ENCODE measurements at regions not wholly inside any gene's neighbourhood (a gene's known extent, or its start where the extent isn't known, plus 50 kb on each side); places are given as distances from the start of the nearest gene placed in this dataset.
"Not testable (repeated sequence)": the region's sequence is repeated elsewhere in the genome, so short reads cannot be mapped to it uniquely, and the experiment has no call there.

DNA sequence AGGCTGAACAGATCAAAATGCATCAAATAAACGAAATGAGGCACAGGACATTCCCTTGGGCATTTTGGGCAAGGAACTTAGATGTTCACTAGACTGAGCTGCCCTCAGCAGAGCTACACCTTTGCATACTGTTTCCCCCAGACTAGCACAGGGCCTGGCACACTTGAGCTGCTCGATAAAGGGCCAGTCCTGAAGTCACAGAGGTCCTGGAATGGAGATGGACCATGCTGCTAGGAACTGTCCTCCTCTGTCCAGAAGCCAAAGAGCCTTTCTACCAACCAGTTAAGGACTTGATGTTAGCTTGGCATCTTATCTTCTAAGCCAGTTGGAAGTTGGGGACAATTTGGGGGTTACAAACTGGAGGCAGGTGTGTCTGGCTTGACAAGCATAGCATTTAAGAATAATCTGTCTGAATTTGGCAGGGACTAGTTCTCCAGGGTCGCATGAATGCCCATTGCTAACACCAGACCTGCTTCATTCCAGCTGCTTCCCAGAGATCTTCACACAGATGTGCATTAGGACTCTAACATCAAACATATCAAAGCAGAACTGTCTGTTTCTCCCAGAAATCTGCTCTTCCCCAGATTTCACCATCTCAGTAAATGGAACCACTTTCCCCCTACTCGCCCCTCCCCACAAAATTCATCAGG, 152.2 kb upstream of the PDE1C start:
- DNase-seq, result no peak

- no peak for DNase-seq
These were observed 151.5 kb upstream of the PDE1C start for GRCh38 chr7:32221736-32222135.

GRCh38 chr7:32221056-32221455, 150.8 kb upstream of the PDE1C start:
- DNase-seq, result no peak

DNA sequence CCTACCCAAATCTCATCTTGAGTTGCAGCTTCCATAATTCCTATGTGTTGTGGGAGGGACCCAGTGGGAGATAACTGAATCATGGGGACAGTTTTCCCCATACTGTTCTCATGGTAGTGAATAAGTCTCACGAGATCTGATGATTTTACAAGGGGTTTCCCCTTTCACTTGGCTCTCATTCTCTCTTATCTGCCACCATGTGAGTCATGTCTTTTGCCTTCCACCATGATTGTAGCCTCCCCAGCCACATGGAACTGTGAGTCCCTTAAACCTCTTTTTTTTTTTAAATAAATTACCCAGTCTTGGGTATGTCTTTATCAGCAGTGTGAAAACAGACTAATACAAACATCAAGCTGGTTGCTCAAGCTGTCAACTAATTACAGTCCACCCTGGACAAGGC, 149.6 kb upstream of the PDE1C start:
- DNase-seq, result not testable (repeated sequence)

DNA sequence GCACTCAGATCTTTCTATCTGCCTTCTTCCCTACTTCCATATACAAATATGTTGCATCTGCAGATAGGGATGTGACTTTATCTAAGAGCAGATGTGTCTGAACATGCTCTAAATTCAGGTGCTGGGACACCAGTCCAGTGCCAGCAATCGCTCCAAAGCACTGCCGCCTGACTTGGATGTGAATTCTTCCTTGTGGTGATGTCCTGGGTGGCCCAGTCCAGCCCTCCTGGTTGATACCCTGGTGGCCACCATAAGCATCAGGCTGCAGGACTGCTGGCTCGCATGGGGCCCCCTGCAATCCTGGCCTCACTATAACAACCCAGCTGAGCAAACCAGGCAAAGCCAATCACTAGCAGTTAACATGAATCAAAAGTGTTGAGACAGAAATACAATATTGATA, 149.2 kb upstream of the PDE1C start:
- no peak for DNase-seq

DNA sequence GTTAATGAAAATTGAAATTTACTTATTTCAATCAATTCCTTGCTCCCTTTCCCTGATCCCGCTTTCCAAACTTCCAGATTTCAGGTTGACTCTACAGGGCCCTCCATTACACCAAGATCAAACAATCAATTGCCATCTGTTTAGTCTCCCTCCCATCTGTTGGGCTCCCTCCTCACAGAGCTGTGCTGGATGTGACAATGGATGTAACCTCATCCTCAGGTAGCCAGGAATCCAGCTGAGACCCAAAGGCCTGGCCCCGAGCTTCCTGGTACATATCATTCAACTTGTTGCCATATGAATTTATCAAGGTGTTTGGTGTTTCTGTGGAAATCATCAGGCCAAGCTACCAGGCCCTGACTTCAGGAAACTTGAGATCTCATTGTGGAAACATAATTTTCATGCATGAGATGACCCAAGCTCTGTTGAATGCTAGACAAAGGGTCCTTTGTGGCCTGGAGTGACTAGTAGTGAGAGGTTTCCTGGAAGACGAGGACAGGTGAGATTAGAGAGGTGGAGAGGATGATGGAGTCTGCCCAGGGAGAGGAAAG, 148.6 kb upstream of the PDE1C start:
- DNase-seq, result no peak

DNA sequence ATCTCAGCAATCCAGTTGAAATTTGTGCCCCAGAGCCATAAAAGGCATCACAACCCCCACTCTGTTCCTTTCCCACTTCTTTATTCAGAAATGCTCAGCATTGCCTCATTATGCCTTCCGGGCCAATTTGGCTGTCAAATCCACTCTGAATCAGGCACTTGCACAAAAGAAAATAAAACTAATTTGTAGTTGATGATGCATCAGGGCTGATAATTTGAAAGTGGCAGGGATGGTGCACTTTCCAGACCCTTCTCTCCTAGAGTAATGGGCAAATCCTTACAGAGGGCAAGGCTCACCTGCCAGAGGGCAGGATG, 147.9 kb upstream of the PDE1C start:
- DNase-seq, result no peak

DNA sequence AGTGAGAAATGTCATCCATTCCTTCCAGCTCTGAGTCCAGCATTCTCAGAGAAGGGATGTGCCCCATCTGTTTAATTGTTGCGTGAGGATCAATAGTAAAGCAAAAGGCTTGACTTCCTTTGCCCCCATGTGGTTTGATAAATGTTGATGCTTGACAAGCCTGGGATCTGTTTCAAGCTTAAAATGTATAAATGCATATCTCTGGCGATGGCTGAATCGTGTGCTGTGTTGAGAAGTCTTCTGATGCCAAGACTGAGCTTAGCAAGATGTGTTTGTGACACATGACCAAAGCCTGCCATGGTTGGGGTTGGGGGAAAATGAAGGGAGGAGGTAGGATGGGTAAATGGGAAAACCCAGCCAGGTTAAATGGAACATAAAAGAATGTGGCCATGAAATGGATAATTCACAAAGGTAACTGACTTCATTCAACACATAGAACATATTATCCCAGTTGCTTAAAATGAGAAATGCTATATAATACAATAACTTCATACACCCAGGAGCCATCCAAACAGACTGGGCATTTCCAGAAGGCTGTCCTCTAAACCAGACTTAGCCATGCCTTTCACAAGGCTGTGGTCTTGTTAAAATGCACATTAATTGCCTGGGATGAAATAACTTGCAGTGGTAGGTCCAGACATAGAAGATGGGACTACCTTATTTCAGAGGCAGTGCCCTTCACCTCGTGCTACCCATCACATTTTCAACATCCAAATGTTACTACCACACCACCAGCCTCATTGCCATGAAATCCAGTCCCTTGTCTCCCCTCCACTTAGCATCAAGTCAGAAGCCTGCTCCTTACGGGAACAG, 147.3 kb upstream of the PDE1C start:
- DNase-seq, result no peak

- no peak for DNase-seq
These were observed 146.6 kb upstream of the PDE1C start for GRCh38 chr7:32216759-32217158.

GRCh38 chr7:32215697-32216096, 145.5 kb upstream of the PDE1C start:
- no peak for DNase-seq

- no peak for DNase-seq
These were observed 144.7 kb upstream of the PDE1C start for GRCh38 chr7:32214913-32215312.

DNA sequence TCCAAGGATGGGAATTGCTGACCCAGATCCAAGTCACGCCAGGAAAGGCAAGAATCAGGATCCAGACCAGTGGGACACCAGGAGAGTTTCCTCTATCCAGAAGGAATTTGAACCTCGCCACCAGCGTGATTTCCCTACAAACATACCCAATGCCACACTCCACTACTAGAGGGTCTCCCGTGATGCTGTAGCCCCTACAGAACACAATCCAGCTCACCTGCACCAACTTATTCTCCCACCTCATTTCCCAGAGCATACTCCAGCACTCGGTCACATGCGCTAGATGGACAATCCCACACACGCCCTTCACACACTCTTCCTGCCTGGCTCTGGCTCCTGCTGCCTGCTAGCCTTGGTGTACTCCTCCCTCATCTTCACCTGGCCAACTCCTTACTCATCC, 142.1 kb upstream of the PDE1C start:
- DNase-seq, result no peak

DNA sequence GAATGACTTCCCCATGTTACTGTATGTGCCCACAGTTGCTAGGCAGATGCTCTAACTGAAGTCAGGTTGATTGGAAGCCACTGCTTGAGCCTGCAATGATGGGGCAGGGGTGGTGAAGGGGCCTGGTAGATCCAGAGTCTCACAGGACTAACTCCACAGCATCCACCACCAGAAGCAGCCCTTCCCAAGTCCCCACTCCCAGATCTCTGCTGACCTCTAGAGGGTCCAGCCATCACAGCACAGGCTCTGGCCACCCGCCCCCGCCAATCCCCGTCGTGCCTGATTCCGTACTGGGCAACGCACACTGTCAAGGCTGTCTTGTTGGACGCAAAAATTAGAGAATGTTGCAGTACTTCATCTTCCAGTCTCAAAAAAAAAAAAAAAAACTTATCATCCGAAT, 136.8 kb upstream of the PDE1C start:
- DNase-seq, result no peak

- DNase-seq, result no peak
These were observed 136.3 kb upstream of the PDE1C start for GRCh38 chr7:32206488-32206887.

GRCh38 chr7:32205298-32205824, 135.2 kb upstream of the PDE1C start:
- not testable (repeated sequence) for DNase-seq

DNA sequence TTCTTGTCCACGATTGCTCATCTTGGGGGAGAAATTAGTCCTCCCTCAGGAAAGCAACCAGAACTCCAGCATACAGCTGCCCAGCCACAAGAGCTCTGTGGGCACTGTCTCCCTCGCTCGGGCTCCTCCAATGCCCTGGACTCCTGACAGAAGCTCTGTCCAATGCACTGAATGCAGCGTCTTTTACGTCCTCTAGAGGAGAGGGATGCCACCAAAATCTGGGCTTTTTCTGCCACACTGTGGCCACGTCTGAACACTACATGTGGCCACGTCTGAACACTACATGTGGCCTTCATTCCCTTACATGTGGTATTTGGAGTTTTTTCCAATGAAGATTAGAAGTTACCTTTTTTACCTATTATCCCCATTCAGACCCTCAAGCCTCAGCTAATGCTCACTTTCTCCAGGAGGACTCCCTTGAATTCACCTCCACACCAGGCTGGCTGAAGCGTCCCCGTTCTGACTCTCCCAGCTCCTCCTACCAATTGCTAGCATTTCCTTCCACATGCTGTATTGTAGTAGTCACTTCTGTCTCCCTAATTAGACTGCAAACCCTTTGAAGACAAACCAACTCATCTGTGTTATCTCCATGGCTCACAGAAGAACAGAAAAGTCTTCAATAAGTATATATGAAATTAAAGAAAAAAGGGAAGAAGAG, 134.3 kb upstream of the PDE1C start:
- DNase-seq, result peak; percentile 35 to 75

DNA sequence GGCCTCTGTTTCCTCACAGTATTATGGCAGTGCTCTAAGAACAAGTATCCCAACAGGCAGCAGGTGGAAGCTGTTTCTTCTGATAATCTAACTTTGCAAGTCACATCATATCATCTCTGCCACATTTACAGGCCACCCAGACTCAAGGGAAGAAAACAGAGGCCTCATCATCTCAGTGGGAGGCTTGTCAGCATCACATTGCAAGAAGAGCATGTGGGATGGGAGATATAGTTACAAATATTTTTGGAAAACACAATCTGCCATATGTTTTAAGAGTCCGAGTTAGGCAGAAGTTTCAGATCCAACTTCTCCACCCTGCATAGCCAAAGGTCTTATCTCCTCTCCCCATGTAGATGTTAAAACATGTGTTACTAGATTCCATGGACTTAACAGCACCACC, 130.4 kb upstream of the PDE1C start:
- DNase-seq, result no peak

DNA sequence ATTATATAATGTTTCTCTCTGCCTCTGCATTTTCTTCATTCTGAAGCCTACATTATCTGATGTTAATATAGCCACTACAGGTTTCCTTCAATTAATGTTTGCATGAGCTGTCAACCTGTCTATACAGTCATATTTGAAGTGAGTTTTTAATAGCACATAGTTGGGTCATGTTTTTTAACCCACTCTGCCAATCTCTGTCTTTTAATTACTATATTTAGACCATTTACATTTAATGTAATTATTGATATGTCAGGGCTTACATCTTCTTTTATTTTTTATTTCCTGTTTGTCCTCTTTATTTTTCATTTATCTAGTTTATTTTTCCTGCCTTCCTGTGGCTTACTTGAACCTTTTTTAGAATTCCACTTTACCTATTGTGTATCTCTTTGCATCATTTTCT, 124.3 kb upstream of the PDE1C start:
- DNase-seq, result no peak

GRCh38 chr7:32191305-32191704, 121.1 kb upstream of the PDE1C start:
- no peak for DNase-seq

DNA sequence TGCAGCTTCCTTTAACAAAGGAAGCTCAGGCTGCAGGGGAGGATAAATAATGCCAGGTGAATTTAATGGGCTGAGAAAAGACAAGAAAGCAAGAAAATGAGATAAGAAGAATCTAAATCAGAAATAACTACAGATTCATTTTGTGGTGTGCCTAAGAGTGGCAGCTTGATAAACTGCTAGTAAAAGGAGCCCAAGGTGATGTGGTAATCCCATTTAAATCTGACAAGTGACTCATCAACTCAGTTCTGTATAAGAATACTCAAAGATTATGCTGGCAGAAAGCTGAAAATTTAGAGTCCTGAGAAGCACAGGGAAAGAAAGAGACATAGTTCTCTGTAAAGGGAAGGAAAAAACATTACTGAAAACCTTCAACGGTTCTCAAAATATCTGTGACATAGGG, 109.4 kb upstream of the PDE1C start:
- DNase-seq, result no peak

DNA sequence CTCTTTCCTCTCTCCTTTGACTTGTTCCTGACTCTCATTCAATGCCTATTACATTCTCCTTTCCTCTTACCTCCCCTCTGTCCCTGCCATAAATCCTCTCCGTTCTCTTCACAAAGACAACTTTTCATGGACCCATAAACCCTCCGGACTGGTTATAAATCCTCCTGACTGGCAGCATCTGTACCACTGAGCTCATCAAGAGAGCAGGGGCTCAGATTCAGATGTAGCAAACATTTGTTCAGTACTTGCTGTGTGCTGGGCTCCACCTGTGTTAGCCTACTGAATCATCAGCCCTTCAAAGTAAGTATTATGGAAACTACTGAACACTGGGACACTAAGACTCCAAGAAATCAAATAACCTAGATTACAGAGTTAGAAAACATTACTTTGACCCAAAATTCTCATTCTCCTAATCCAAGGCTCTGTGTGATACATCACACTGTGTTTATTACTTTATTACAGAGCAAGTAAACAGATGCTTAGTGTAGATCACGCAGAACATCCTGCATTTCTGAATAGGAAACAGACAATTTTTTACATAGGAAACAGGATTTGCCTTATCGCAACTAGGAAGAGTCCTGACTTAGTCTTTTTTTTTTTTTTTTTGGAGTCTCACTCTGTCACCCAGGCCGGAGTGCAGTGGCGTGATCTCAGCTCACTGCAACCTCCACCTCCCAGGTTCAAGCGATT, 108.6 kb upstream of the PDE1C start:
- no peak for DNase-seq

DNA sequence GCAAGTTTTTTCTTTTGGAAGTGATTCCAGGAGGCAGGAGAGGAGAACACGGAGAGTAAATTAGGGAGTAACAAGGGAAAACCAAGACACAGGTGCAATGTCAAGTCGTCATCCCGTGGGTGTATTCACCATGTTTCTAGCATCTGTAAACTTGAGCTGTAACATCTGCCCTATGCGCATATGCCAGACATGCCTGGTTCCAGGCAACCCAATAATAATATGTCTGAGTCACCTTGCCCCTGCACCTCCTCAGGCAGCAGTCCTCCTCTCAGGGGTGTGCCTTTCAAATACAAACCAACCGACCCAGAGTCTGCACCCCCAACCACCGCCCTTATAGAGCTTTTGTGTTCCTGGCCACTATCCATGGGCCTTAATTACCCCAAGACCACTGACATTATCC, 107.0 kb upstream of the PDE1C start:
- no peak for DNase-seq

DNA sequence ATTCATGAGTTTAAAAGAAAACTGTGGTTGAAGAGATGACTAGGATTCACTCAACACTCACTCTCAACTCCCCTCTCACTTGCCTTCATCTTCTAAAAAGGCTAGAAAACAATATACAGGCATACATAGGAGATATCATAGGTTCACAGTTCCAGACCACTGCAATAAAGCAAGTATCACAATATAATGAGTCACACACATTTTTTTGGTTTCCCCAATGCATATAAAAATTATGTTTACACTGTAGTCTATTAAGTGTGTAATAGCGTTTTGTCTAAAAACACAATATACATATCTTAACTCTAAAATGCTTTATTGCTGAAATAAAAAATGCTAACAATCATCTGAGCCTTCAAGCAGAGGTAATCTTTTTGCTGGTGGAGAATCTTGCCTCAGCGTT, 104.9 kb upstream of the PDE1C start:
- DNase-seq, result no peak
